ENCODE measurements at regions not wholly inside any gene's neighbourhood (a gene's known extent, or its start where the extent isn't known, plus 50 kb on each side); places are given as distances from the start of the nearest gene placed in this dataset.

GRCh38 chr15:93823971-93824913 lies 407.1 kb upstream of the MCTP2 start:
- TF ChIP-seq CTCF (IDR thresholded peaks at IDR 0.05) (no peak), POLR2A (IDR thresholded peaks at IDR 0.05) (no peak)
